HEK293 (cell line): ENCODE measurements at regions not wholly inside any gene's neighbourhood (a gene's known extent, or its start where the extent isn't known, plus 50 kb on each side); places are given as distances from the start of the nearest gene placed in this dataset.

Experiments used
- CTCF ChIA-PET: fragments of 350-600 bp; formaldehyde crosslinking; extraction: SDS; loops from one replicate; lab custom pipeline; 2021; ENCODE audit warnings: antibody characterized with exemption; lab: Yijun Ruan, JAX
- POLR2A ChIA-PET: fragments of 300-600 bp; formaldehyde crosslinking; extraction: SDS; loops from one replicate; lab custom pipeline; 2020; ENCODE audit warnings: antibody characterized with exemption, inconsistent platforms; lab: Yijun Ruan, JAX
- H3K27ac ChIP-seq: fragments of 200-500 bp; sonication (Bioruptor generic); 2 replicates; pipeline ENCODE4 v1.5.1; 2014; ENCODE audit warnings: low read depth, low read length, control low read depth, inconsistent platforms; ENCODE audit errors: extremely low read depth
- H3K36me3 ChIP-seq, 2 experiments: fragments of 200-500 bp in 1 of 2; sonication (Bioruptor generic) in 1 of 2; 1 replicate in 1 of 2; 2 replicates in 1 of 2; pipeline ENCODE4 v1.5.1; 2014 to 2017; ENCODE audit warnings: inconsistent platforms in 2 of 2, low read length in 2 of 2; ENCODE audit not compliant: control insufficient read depth in 2 of 2, insufficient read depth in 1 of 2
- H3K4me1 ChIP-seq: fragments of 200-500 bp; sonication (Bioruptor generic); 2 replicates; pipeline ENCODE4 v1.5.1; 2014; ENCODE audit warnings: mild to moderate bottlenecking, low read length, inconsistent platforms; ENCODE audit not compliant: control insufficient read depth, insufficient read depth
- H3K4me3 ChIP-seq: 2 replicates; pipeline ENCODE4 v1.5.1; 2011; ENCODE audit warnings: low read depth, mild to moderate bottlenecking, control low read depth, low read length, moderate library complexity
- H3K9me3 ChIP-seq: fragments of 200-500 bp; sonication (Bioruptor generic); 2 replicates; pipeline ENCODE4 v1.5.1; 2014; ENCODE audit warnings: low read depth, low read length, inconsistent platforms; ENCODE audit not compliant: control insufficient read depth, insufficient read depth
- ATF2 ChIP-seq: fragments of 450-650 bp; formaldehyde crosslinking; IDR thresholded peaks from 2 replicates; pipeline ENCODE4 v1.5.1; 2016; ENCODE audit warnings: missing biosample characterization, missing genetic modification characterization, low read depth
- HOXD13 ChIP-seq: sonication (generic); formaldehyde crosslinking; IDR thresholded peaks from 2 replicates; pipeline ENCODE4 v1.8.0; 2022; ENCODE audit warnings: missing genetic modification reagents, borderline replicate concordance
- INSM2 ChIP-seq: fragments of 450-650 bp; formaldehyde crosslinking; IDR thresholded peaks from 2 replicates; pipeline ENCODE4 v1.5.1; 2016; ENCODE audit warnings: missing biosample characterization, missing genetic modification characterization
- KLF10 ChIP-seq: fragments of 450-650 bp; IDR thresholded peaks from 2 replicates; pipeline ENCODE4 v1.5.1; 2018; ENCODE audit warnings: missing biosample characterization, mild to moderate bottlenecking, missing genetic modification characterization
- KLF7 ChIP-seq: fragments of 450-650 bp; formaldehyde crosslinking; IDR thresholded peaks from 2 replicates; pipeline ENCODE4 v1.5.1; 2016; ENCODE audit warnings: missing biosample characterization, missing genetic modification characterization, borderline replicate concordance
- PATZ1 ChIP-seq: fragments of 450-650 bp; formaldehyde crosslinking; IDR thresholded peaks from 2 replicates; pipeline ENCODE4 v1.5.1; 2016; ENCODE audit warnings: missing biosample characterization, missing genetic modification characterization
- PRDM1 ChIP-seq: fragments of 450-650 bp; formaldehyde crosslinking; IDR thresholded peaks from 2 replicates; pipeline ENCODE4; 2016; ENCODE audit warnings: missing biosample characterization, missing genetic modification characterization
- SP2 ChIP-seq: fragments of 450-650 bp; formaldehyde crosslinking; IDR thresholded peaks from 2 replicates; pipeline ENCODE4 v1.5.1; 2016; ENCODE audit warnings: missing biosample characterization, missing genetic modification characterization
- ZNF10 ChIP-seq: fragments of 450-650 bp; formaldehyde crosslinking; IDR thresholded peaks from 2 replicates; pipeline ENCODE4 v1.5.1; 2017; ENCODE audit warnings: missing biosample characterization, missing genetic modification characterization
- ZNF138 ChIP-seq: fragments of 450-650 bp; formaldehyde crosslinking; IDR thresholded peaks from 2 replicates; pipeline ENCODE4 v1.5.1; 2016; ENCODE audit warnings: missing biosample characterization, missing genetic modification characterization, borderline replicate concordance
- ZNF266 ChIP-seq: fragments of 450-650 bp; formaldehyde crosslinking; IDR thresholded peaks from 2 replicates; pipeline ENCODE4 v1.5.1; 2016; ENCODE audit warnings: missing biosample characterization, missing genetic modification characterization, low read depth
- ZNF449 ChIP-seq: fragments of 450-650 bp; formaldehyde crosslinking; IDR thresholded peaks from 2 replicates; pipeline ENCODE4 v1.5.1; 2017; ENCODE audit warnings: missing biosample characterization, mild to moderate bottlenecking, missing genetic modification characterization, moderate library complexity
- ZNF600 ChIP-seq: fragments of 450-650 bp; formaldehyde crosslinking; IDR thresholded peaks from 2 replicates; pipeline ENCODE4 v1.5.1; 2016; ENCODE audit warnings: missing biosample characterization, missing genetic modification characterization
- ZNF658 ChIP-seq: fragments of 450-650 bp; formaldehyde crosslinking; IDR thresholded peaks from 2 replicates; pipeline ENCODE4; 2016; ENCODE audit warnings: missing biosample characterization, missing genetic modification characterization
- ZNF785 ChIP-seq: fragments of 450-650 bp; formaldehyde crosslinking; IDR thresholded peaks from 2 replicates; pipeline ENCODE4 v1.5.1; 2016; ENCODE audit warnings: missing biosample characterization, missing genetic modification characterization
- ZNF792 ChIP-seq: fragments of 450-650 bp; formaldehyde crosslinking; IDR thresholded peaks from 2 replicates; pipeline ENCODE4 v1.5.1; 2016; ENCODE audit warnings: missing biosample characterization, missing genetic modification characterization
- TF ChIP-seq, protein P1 (sequence below): fragments of 450-650 bp; formaldehyde crosslinking; IDR thresholded peaks from 2 replicates; pipeline ENCODE4 v1.5.1; 2016; ENCODE audit warnings: missing biosample characterization, missing genetic modification characterization
- TF ChIP-seq, protein P2 (sequence below): fragments of 450-650 bp; formaldehyde crosslinking; conservative IDR thresholded peaks from 2 replicates; pipeline ENCODE4 v1.5.1; 2016; ENCODE audit warnings: low read depth, missing biosample characterization, missing genetic modification characterization
- TF ChIP-seq, protein P3 (sequence below): fragments of 450-650 bp; formaldehyde crosslinking; IDR thresholded peaks from 2 replicates; pipeline ENCODE4 v1.5.1; 2017; ENCODE audit warnings: missing biosample characterization, missing genetic modification characterization

GRCh38 chr6:169165561-169166300 lies 87.9 kb downstream of the THBS2 start:
- ChIA-PET CTCF (no interaction called here), POLR2A (no interaction called here)
- no peak for TF ChIP-seq ZNF658 (tag by site-specific recombination)
- no peak for TF ChIP-seq PATZ1
- TF ChIP-seq ZNF10 (tag by site-specific recombination): no peak
- no peak for TF ChIP-seq ZNF266 (tag by site-specific recombination)
- no peak for TF ChIP-seq ZNF785 (tag by site-specific recombination)
- no peak for TF ChIP-seq ZNF449 (tag by site-specific recombination)
- TF ChIP-seq, protein P1, sequence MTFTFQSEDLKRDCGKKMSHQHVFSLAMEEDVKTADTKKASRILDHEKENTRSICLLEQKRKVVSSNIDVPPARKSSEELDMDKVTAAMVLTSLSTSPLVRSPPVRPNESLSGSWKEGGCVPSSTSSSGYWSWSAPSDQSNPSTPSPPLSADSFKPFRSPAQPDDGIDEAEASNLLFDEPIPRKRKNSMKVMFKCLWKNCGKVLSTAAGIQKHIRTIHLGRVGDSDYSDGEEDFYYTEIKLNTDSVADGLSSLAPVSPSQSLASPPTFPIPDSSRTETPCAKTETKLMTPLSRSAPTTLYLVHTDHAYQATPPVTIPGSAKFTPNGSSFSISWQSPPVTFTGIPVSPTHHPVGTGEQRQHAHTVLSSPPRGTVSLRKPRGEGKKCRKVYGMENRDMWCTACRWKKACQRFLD: no peak
- no peak for TF ChIP-seq SP2 (tag by site-specific recombination)
- no peak for TF ChIP-seq ZNF138
- TF ChIP-seq HOXD13 (CRISPR knock-in tag): no peak
- TF ChIP-seq KLF10 (tag by site-specific recombination): no peak
- Histone ChIP-seq H3K9me3 (no peaks in the 10 kb centered on the region), H3K36me3 (no peaks in the 10 kb centered on the region), H3K4me1 (no peaks in the 10 kb centered on the region), H3K27ac (no peak overlapping the region), H3K4me3 (no peak overlapping the region)

DNA sequence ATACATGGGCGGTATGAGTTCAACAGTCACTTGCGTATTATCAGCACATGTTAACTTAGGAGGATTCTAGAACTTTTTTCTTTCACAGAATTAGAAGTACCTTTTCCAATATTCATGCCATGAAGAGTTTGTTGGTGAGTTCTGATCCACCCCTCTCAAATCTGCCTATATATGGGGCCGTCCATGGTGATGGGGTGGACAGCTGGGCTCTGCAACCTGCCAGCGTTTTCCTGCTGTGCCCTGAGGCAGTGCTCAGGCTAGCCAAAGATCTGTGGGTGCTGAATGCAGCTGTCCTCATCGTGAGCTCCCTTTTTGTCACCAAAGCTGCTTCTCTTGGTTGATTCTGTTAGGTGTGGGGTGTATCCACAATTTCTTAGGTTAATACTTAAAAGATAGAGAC lies 88.7 kb downstream of the THBS2 start:
- Histone ChIP-seq H3K4me3 (no peak overlapping the region), H3K4me1 (no peaks in the 10 kb centered on the region), H3K9me3 (no peaks in the 10 kb centered on the region), H3K36me3 (no peaks in the 10 kb centered on the region), H3K27ac (no peak overlapping the region)
- ChIA-PET POLR2A (no interaction called here), CTCF (no interaction called here)
- no peak for TF ChIP-seq KLF7 (tag by site-specific recombination)
- no peak for TF ChIP-seq ZNF600 (tag by site-specific recombination)
- TF ChIP-seq PRDM1 (tag by site-specific recombination): no peak
- no peak for TF ChIP-seq ZNF792 (tag by site-specific recombination)
- TF ChIP-seq, protein P2, sequence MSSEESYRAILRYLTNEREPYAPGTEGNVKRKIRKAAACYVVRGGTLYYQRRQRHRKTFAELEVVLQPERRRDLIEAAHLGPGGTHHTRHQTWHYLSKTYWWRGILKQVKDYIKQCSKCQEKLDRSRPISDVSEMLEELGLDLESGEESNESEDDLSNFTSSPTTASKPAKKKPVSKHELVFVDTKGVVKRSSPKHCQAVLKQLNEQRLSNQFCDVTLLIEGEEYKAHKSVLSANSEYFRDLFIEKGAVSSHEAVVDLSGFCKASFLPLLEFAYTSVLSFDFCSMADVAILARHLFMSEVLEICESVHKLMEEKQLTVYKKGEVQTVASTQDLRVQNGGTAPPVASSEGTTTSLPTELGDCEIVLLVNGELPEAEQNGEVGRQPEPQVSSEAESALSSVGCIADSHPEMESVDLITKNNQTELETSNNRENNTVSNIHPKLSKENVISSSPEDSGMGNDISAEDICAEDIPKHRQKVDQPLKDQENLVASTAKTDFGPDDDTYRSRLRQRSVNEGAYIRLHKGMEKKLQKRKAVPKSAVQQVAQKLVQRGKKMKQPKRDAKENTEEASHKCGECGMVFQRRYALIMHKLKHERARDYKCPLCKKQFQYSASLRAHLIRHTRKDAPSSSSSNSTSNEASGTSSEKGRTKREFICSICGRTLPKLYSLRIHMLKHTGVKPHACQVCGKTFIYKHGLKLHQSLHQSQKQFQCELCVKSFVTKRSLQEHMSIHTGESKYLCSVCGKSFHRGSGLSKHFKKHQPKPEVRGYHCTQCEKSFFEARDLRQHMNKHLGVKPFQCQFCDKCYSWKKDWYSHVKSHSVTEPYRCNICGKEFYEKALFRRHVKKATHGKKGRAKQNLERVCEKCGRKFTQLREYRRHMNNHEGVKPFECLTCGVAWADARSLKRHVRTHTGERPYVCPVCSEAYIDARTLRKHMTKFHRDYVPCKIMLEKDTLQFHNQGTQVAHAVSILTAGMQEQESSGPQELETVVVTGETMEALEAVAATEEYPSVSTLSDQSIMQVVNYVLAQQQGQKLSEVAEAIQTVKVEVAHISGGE (tag by site-specific recombination): no peak
- TF ChIP-seq, protein P3, sequence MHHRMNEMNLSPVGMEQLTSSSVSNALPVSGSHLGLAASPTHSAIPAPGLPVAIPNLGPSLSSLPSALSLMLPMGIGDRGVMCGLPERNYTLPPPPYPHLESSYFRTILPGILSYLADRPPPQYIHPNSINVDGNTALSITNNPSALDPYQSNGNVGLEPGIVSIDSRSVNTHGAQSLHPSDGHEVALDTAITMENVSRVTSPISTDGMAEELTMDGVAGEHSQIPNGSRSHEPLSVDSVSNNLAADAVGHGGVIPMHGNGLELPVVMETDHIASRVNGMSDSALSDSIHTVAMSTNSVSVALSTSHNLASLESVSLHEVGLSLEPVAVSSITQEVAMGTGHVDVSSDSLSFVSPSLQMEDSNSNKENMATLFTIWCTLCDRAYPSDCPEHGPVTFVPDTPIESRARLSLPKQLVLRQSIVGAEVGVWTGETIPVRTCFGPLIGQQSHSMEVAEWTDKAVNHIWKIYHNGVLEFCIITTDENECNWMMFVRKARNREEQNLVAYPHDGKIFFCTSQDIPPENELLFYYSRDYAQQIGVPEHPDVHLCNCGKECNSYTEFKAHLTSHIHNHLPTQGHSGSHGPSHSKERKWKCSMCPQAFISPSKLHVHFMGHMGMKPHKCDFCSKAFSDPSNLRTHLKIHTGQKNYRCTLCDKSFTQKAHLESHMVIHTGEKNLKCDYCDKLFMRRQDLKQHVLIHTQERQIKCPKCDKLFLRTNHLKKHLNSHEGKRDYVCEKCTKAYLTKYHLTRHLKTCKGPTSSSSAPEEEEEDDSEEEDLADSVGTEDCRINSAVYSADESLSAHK: no peak
- no peak for TF ChIP-seq ATF2 (tag by site-specific recombination)
- TF ChIP-seq INSM2: no peak
